GM23248 (cell line): ENCODE measurements at regions not wholly inside any gene's neighbourhood (a gene's known extent, or its start where the extent isn't known, plus 50 kb on each side); places are given as distances from the start of the nearest gene placed in this dataset.

Experiments used
- DNase-seq: peaks from one replicate; pipeline ENCODE4 v3.0.0-alpha.2; 2015
- H2AFZ ChIP-seq: fragments of 200-600 bp; sonication (generic); 2 replicates; pipeline ENCODE4 v1.6.1; 2016; ENCODE audit warnings: antibody characterized with exemption
- H3F3A ChIP-seq: fragments of 200-600 bp; sonication (generic); 2 replicates; pipeline ENCODE4 v1.6.1; 2016; ENCODE audit warnings: mild to moderate bottlenecking, antibody characterized with exemption, mixed run types; ENCODE audit not compliant: insufficient read depth
- H3K27ac ChIP-seq: fragments of 200-600 bp; sonication (generic); 2 replicates; pipeline ENCODE4 v1.5.1; 2016; ENCODE audit warnings: mild to moderate bottlenecking
- H3K27me3 ChIP-seq: fragments of 200-600 bp; sonication (generic); replicated peaks from 2 replicates; pipeline ENCODE4 v1.6.1; 2016; ENCODE audit warnings: mild to moderate bottlenecking; ENCODE audit not compliant: insufficient read depth
- H3K36me3 ChIP-seq: fragments of 200-600 bp; sonication (generic); 2 replicates; pipeline ENCODE4 v1.6.1; 2016; ENCODE audit warnings: low read depth, mild to moderate bottlenecking
- H3K4me1 ChIP-seq: fragments of 200-600 bp; sonication (generic); 2 replicates; pipeline ENCODE4 v1.6.1; 2016; ENCODE audit warnings: mild to moderate bottlenecking; ENCODE audit not compliant: insufficient read depth
- H3K4me2 ChIP-seq: fragments of 200-600 bp; sonication (generic); one replicate; pipeline ENCODE4 v1.6.1; 2016; ENCODE audit warnings: mild to moderate bottlenecking; ENCODE audit not compliant: unreplicated experiment
- H3K4me3 ChIP-seq: fragments of 200-600 bp; sonication (generic); 2 replicates; pipeline ENCODE4 v1.5.1; 2016; ENCODE audit warnings: mild to moderate bottlenecking
- H3K79me2 ChIP-seq: fragments of 200-600 bp; sonication (generic); 2 replicates; pipeline ENCODE4 v1.6.1; 2016; ENCODE audit warnings: mild to moderate bottlenecking; ENCODE audit not compliant: insufficient read depth
- H3K9ac ChIP-seq: fragments of 200-600 bp; sonication (generic); 2 replicates; pipeline ENCODE4 v1.6.1; 2016; ENCODE audit warnings: mild to moderate bottlenecking
- H3K9me2 ChIP-seq: fragments of 200-600 bp; sonication (generic); 2 replicates; pipeline ENCODE4 v1.6.1; 2016; ENCODE audit warnings: mixed run types, mild to moderate bottlenecking, moderate library complexity; ENCODE audit not compliant: insufficient read depth
- H3K9me3 ChIP-seq: fragments of 200-600 bp; sonication (generic); one replicate; pipeline ENCODE4 v1.6.1; 2017; ENCODE audit warnings: low read depth
- H4K20me1 ChIP-seq: fragments of 200-600 bp; sonication (generic); 2 replicates; pipeline ENCODE4 v1.6.0; 2016; ENCODE audit not compliant: insufficient read depth
- EZH2 ChIP-seq: fragments of 200-600 bp; sonication (generic); IDR thresholded peaks from 2 replicates; pipeline ENCODE4 v1.6.1; 2018; ENCODE audit warnings: antibody characterized with exemption, mild to moderate bottlenecking; ENCODE audit not compliant: insufficient read depth, poor library complexity, severe bottlenecking
- EZH2phosphoT487 ChIP-seq: fragments of 200-600 bp; sonication (generic); IDR thresholded peaks from 2 replicates; pipeline ENCODE4 v1.6.1; 2018; ENCODE audit warnings: antibody characterized with exemption, moderate library complexity, mild to moderate bottlenecking, low read depth; ENCODE audit not compliant: insufficient read depth
- WGBS, 2 experiments: methylation state at CpG; one replicate each; pipeline ENCODE4 v1.1.6; 2015 to 2017; ENCODE audit warnings: low lambda C conversion rate in 2 of 2, low coverage in 1 of 2; ENCODE audit errors: missing lambda C conversion rate in 2 of 2; 5-methylcytosine and 5-hydroxymethylcytosine counted together
- in situ Hi-C: fragments of 300-500 bp; cut with MboI; formaldehyde crosslinking; loops from 2 replicates; pipeline ENCODE4 v1.15.0; 2020

DNA sequence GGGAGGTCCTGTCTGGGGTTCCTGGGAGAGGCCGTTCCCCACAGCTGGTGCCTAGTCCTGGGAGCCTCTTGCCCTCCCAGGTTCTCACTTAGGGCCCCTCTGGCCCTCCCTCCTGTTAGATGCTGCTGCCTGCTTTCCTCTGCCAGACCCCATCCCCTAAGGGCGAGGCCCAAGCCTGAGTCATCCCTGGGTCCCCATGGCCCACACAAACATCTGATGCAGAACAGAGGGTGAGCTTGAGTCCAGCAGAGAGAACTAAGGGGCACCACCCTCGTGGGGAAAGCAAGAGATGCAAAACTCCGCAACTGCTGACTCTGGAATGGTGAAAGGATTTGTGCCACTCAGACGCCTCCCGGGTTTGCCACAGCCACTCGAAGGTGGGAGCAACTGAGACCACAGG, 58.8 kb upstream of the TRPM1 start:
- Histone ChIP-seq H3K36me3 (no peaks in the 10 kb centered on the region), H3K9me2 (no peaks in the 10 kb centered on the region), H4K20me1 (no peaks in the 10 kb centered on the region), H3K4me1 (no peaks in the 10 kb centered on the region), H3K27ac (no peak overlapping the region), H3F3A (no peaks in the 10 kb centered on the region), H3K79me2 (no peaks in the 10 kb centered on the region), H3K27me3 (peaks cover 11% of the 10 kb centered on the region; the same call in 1 of the 2 replicates), H3K4me2 (no peak overlapping the region), H3K4me3 (no peak overlapping the region), H2AFZ (no peak overlapping the region), H3K9ac (no peak overlapping the region), H3K9me3 (no peaks in the 10 kb centered on the region)
- 41 to 43% methylated on average over 7 of the region's 7 CpGs for WGBS, 2 experiments
- DNase-seq = no peak
- in situ Hi-C loops = no loop called here
- TF ChIP-seq EZH2phosphoT487 (no peak), EZH2 (no peak)

DNA sequence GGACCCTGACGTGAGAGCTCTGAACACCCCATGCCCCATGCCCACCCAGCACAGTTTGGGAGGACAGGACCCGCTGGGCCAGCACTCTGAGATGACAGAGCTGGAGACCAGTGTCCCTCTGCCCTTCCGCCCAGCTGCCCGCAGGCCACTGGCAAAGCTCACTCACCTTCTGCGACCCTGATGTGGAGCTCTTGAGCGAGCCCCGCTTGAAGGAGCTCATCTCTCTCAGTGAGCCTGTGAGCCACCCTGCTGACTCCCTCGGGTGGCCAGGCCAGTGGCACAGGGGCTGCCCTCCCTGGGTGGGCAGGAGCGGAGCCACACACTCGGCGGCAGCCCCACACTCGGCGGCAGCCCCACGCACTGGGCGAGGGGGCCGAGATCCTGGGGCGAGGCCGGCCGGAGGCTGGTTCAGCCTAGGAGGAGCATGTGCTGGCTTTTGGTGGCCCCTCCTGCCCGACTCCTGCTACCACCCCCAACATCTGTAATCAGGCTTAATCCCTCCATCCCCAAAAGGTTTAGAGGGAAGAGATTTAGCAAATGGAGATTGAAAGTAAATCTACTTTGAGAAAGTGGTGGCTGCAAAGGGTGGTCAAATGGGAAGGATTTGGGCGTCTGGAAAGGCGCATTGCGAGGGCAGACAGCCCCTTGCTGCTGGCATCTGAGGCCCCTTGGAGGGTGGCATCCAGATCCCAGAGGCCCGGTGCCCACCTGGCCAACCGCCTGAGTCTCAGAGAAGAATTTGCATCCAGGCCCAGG, 59.4 kb upstream of the TRPM1 start:
- H3K4me2 ChIP-seq = no peak overlapping the region
- no peak overlapping the region for H2AFZ ChIP-seq
- H3F3A ChIP-seq = no peaks in the 10 kb centered on the region
- no peaks in the 10 kb centered on the region for H3K9me3 ChIP-seq
- H3K36me3 ChIP-seq = no peaks in the 10 kb centered on the region
- H3K4me3 ChIP-seq = no peak overlapping the region
- no peak overlapping the region for H3K9ac ChIP-seq
- no peaks in the 10 kb centered on the region for H3K79me2 ChIP-seq
- H4K20me1 ChIP-seq = no peaks in the 10 kb centered on the region
- 68 to 72% methylated on average over 24 to 25 of the region's 25 CpGs for WGBS, 2 experiments
- TF ChIP-seq EZH2 = no peak
- no peak for TF ChIP-seq EZH2phosphoT487
- in situ Hi-C loops = no loop called here
- no peaks in the 10 kb centered on the region for H3K4me1 ChIP-seq
- DNase-seq = no peak
- H3K27ac ChIP-seq = no peak overlapping the region
- peaks cover 6% of the 10 kb centered on the region; the same call in 1 of the 2 replicates for H3K27me3 ChIP-seq
- H3K9me2 ChIP-seq = no peaks in the 10 kb centered on the region

DNA sequence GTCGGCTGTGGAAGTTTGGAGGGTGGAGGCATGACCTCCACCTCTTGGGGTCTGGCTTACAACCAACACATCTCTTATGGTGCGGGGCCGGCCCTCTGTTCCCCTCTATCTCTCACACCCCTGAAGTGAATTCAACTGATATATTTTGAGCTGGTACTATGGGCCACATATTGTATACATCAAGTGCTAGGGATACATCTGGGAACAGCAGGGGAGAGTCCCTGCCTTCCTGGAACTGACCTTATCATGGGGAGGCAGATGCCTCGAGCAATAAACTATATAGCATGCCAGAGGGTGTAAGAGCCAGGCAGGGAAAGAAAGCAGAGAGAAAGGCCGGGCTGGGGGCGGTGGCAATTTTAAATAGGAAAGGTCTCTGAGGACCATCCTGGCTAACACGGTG, 60.4 kb upstream of the TRPM1 start:
- TF ChIP-seq EZH2phosphoT487 (no peak), EZH2 (no peak)
- H2AFZ ChIP-seq = no peak overlapping the region
- H3K9me3 ChIP-seq = no peaks in the 10 kb centered on the region
- H3K9ac ChIP-seq = no peak overlapping the region
- H3K27ac ChIP-seq = no peak overlapping the region
- DNase-seq = no peak
- H3F3A ChIP-seq = no peaks in the 10 kb centered on the region
- H3K79me2 ChIP-seq = no peaks in the 10 kb centered on the region
- no peak overlapping the region for H3K4me3 ChIP-seq
- no peaks in the 10 kb centered on the region for H3K4me1 ChIP-seq
- no peaks in the 10 kb centered on the region for H4K20me1 ChIP-seq
- in situ Hi-C loops = no loop called here
- peaks cover under 1% of the 10 kb centered on the region; the same call in 1 of the 2 replicates for H3K27me3 ChIP-seq
- WGBS, 2 experiments = 37 to 44% methylated on average over 7 of the region's 7 CpGs
- H3K36me3 ChIP-seq = no peaks in the 10 kb centered on the region
- no peaks in the 10 kb centered on the region for H3K9me2 ChIP-seq
- no peak overlapping the region for H3K4me2 ChIP-seq

DNA sequence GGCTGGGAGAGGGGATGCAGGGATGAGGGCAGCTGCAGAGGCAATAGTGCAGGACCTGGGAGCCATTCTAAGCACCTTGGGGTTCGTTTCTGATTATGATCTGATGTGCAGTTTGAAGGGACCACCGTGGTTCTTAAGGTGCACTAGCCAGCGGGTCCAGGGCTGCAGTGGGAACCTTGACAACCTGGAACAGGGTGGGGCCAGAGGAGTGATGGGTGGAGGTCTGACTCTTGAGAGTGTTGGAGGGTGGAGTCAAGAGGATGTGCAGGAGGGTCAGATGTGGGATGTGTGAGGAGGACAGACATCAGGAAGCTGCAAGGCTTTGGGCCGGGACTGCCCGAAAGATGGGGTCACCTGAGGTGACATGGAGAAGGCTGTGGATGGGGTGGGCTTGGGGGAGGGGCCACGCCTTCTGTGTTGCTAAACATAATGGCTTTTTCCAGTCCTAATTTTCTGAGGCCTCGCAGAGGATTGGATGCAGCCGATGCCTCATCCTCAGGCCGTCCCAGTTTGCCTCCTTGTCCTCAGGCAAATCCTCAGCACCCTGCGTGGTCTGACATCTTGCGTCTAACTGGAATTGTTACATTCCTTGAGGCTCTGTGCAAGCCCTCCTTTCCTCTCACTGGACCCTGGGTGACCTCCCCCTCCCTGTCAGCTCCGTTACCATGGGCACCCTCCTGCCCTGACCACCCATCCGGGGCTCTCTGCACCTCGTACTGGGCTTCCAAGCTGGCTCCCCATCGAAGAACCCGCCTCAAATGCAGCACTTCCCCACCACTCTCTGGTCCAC, 61.4 kb upstream of the TRPM1 start:
- Histone ChIP-seq H3K9me3 (no peaks in the 10 kb centered on the region), H3K9ac (no peak overlapping the region), H3K9me2 (no peaks in the 10 kb centered on the region), H3K4me1 (no peaks in the 10 kb centered on the region), H3F3A (no peaks in the 10 kb centered on the region), H2AFZ (no peak overlapping the region), H3K4me3 (no peak overlapping the region), H3K27me3 (no peaks in the 10 kb centered on the region), H3K27ac (no peak overlapping the region), H4K20me1 (no peaks in the 10 kb centered on the region), H3K79me2 (no peaks in the 10 kb centered on the region), H3K4me2 (no peak overlapping the region), H3K36me3 (no peaks in the 10 kb centered on the region)
- no peak for TF ChIP-seq EZH2
- no peak for TF ChIP-seq EZH2phosphoT487
- no peak for DNase-seq
- WGBS, 2 experiments = 69 to 71% methylated on average over 16 of the region's 16 CpGs
- in situ Hi-C loops = no loop called here
